ENCODE measurements at regions not wholly inside any gene's neighbourhood (a gene's known extent, or its start where the extent isn't known, plus 50 kb on each side); places are given as distances from the start of the nearest gene placed in this dataset.

DNA sequence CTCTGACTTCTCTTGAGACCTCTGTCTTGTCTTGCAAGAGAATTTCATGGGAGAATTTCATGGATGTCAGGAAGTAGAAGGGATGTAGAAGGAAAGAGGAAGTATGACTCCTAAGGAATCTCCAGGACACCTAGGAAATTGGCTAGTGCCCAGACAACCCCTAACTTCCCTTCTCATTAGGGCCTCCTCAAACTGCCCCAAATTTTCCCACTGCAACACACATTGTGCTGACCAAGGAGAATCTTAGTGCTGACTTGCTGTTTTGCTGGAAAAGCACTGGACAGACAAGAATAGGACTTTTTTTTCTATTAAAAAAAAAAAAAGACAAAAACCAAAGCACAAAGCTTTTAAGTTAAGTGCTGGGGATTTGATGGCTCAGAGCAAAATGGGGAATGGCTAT is 236.1 kb upstream of the CADM1 start:
- DNase-seq: no peak

DNA sequence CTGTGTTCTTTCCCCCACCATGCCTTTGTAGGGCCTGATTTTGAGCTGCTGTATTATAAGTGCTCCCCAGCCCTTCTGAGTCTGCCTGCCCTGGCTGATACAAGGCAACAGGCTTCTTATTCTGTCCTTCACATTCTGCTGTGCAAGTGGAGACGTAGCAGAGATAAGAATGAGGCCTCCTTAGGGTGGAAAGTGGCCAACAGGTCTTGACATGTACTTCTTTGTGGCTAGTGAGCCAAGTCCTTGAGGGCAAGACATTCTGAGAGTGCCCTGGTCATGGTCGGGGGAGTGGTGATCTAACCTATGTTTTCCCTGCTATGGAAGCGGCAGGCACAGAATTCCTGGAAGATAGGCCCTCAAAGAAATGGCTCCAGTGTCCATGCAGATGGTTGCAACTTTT is 235.7 kb upstream of the CADM1 start:
- no peak for DNase-seq

DNA sequence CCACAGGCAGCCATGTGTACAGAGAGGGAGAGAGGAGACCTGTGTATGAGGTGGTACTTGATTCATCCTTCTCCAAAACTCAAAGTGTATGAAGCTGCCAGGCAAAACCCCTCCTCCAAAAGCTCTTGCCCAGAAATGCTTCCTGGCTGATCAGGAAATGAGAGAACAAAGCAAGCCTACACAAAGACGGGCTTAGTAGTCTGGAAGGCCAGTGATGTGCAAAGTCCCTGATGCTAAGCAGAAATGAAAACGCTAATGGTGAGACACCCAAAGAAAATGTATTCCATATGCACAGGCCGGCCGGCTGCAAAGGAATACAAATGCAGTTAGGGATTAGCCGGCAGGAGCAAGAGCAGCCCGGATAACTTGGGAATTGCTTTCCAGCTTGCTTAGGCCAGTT is 234.9 kb upstream of the CADM1 start:
- DNase-seq: no peak

DNA sequence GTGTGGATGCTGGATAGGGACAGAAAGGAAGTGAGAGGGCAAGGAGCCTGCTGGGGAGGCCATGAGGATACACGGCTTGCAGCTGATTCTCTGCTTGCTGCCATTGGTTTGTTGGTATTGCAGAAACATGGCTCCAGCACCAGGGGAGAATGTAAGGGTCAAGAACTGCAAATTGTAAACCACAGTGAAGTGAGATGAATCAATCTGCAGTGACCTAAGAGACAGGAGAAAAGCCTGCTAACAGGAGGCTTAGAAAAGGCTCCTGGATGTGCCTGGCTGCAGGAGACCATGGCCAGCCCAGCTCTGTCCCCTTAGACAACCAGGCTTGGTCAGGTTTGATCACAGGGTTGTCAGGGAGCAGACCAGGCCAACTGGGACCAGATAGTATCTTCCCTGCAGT is 233.7 kb upstream of the CADM1 start:
- DNase-seq: no peak

DNA sequence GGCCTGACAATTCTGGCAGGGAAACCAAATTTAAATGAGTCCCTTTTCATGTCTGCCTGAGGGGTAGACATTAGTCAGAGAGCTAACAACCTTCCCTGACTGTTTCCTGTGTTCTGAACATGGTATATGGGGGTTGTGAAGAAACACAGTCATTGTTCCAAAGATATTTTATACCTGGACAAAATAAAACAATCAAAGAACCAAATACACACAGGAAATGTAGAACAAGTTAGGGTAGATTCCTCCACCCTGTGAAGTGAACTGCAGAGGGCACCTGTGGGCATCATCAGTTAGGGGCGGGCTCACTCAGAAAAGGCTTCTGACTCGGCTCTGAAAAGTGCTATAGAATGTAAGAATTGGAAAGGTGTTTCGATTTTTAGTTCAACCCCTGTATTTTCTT is 231.9 kb upstream of the CADM1 start:
- no peak for DNase-seq

DNA sequence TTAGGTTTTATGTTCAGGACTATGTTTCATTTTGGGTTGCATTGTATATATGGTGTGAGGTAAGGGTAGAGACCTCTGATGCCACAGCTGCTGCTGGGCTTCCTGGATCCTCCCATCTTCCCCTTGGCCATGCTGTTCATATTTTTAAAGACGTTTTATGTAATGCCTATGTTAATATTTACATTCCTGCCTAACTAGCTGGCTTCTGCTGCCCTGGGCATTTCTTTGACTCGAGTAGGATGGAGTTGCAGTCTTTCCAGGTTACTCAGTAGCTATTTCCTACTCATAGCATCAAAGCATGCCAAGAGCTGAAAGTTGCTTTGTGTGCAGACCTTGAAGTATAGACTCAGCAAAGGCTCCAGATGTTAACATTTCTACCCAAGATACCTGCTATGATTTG is 220.5 kb upstream of the CADM1 start:
- no peak for DNase-seq

GRCh38 chr11:115722711-115723110 is 218.5 kb upstream of the CADM1 start:
- no peak for DNase-seq

DNA sequence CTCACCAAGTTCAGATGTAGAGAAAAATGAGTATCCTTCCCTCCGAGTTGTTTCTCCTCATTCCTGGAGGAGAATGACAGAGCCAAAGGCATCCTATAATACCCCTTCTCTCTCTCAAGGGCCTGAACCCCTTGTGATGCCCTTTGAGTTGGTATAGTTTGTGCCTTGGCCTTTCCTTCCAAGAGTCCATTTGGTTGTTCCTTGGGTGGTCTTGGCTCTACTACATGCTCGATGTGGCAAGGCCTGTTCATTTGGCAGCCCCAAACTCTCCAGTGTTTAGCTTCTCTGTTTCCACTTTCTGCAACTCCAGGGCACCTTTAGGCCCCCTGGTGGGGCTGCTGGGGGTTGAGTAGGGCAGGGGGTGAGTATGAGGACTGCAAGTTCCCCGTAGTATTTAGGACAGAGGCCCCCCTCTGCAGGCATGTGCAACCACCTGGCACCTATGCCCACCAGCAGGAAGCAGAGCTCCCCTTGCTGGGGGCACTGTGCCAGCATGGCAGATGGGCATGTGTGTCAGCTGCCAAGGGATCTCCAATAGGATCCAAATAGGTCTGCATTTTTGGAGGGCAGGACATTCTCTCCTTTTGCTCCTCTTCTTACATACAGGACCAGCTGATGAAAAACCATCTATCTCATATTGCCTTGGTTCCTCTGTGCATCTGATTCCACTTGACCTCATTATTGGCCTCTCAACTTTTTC is 217.2 kb upstream of the CADM1 start:
- DNase-seq: no peak

GRCh38 chr11:115720602-115721245 is 216.5 kb upstream of the CADM1 start:
- no peak for DNase-seq

DNA sequence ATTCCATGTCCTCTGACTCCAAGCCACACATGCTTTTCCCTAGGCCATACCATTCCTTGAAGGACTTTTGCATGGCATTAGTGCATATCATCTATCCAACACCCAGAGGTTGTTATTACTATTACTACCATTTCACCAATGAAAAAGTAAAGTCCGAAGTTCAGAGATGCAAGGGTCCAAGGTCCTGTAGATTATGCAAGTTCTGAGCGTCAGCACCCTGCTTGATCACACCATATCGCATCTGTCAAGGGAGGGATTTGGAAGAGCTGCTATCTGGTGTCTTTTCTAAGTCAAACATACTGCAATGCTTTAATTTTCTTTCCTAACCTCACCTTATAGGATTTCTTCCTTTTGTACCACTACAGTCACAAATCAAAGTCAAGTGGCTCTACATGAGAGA is 214.7 kb upstream of the CADM1 start:
- no peak for DNase-seq

GRCh38 chr11:115718106-115718505 is 213.9 kb upstream of the CADM1 start:
- DNase-seq: no peak

- no peak for DNase-seq
These were observed 212.7 kb upstream of the CADM1 start for GRCh38 chr11:115716601-115717529.

DNA sequence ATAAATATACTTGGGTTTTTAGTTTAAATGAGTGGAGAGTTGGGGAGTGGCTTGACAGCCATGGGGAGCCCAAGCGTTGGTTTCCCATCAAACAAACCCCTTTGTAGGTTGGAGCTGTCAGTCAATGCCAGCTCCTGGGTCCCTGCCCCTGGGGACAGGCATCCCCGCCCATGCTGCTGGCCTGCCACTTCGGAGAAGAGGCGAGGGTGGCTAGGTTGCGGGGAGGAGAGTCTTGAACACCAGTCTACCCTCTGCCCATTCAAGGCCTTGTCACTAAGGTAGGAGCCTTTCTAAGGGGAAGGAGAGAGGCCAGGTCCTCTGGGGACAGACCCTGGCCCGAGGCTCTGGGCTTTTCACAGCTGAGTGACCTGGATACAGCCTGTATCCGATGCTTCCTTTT is 211.9 kb upstream of the CADM1 start:
- DNase-seq: no peak

DNA sequence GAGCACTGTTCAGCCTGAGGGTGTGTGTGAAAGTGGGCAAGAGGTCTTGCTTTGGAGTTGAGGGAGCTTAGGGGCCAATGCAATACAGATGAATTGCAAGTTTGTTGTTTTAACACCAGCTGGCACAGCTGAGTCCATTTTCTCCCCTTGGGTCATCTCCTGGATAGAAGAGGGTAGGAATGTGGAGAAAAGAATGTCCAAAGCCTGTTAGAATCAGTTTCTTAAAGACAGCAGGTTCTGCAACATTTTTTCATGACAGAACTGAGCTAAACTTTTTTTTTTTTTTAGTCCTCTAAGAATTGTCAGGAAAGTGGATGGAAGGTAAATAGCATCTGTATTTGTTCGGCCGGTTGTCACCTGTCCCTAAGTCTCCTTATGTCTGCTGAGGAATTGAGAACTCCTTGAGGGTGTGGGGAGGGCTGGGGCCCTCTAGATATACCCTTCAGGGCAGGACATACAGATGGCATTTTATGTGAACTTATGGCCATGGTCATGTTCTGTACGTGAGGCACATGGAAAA is 211.1 kb upstream of the CADM1 start:
- no peak for DNase-seq

- DNase-seq: no peak
These were observed 208.1 kb upstream of the CADM1 start for GRCh38 chr11:115712296-115712695.

GRCh38 chr11:115710980-115711379 is 206.8 kb upstream of the CADM1 start:
- no peak for DNase-seq

DNA sequence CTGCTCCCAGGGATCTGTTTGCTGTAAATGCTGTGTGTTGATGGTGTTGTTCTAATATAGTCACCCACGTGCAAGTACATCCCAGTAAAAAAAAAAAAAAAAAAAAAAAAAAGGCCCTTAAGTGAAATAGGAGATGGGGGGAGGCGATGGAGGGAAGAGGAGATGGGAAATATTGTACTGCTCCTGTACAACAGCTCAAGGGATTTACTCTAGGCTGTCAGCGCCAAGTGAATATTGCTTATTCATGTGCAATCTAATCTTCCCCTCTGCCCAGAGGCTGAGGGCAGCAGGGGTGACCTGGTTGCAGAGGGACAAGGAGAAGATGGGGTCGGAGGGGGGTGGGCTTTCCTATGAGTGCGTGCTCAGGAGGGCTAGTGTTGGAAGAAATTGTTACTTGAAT is 206.2 kb upstream of the CADM1 start:
- no peak for DNase-seq

DNA sequence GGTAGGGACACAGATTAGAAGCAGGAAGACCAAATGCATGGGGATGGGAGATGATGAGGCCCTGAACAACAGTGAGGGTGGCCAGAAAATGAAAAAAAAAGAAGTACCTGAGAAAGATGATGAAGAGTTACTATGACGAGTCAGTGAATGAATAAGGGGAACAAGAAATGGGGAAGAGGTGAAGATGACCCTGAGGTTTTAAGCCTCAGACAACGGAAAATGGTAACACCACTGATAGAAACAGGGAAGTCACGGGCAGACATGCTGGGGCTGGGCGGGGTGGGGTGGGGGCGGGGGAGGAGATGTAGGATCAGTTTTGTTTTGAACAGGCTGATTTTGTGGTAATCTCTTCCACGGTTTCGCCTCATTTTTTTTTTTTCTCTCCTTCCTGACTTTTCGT is 205.1 kb upstream of the CADM1 start:
- DNase-seq: no peak

DNA sequence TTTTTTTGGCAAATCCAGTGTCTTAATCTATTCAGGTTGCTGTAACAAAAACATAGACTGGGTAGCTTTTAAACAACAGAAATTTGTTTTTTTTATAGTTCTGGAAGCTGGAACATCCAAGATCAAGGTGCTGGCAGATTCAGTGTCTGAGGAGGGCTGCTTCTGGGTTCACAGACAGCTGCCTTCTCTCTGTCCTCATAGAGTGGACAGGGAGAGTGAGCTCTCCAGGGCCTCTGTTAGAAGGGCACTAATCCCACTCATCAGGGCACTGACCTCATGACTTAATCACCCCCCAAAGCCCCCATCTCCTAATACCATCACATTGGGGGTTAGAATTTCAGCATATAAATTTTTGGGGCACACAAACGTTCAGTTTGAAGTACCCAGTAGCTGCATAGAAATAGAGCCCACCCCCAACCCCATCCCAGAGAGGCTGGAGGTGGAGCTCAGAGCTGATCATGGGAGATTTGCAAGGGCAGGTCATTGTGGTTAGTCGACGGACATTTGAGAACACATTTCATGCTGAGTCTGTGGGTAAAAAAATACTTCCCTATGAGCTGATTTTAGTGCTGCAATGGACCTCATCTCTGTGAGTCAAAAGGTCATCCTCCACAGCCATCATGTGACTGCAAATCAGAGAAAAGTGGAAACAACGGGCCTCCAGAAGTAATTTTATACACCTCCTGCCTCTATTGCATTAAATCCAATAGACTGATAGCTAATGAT is 203.1 kb upstream of the CADM1 start:
- DNase-seq: no peak

GRCh38 chr11:115706626-115707135 is 202.5 kb upstream of the CADM1 start:
- no peak for DNase-seq

DNA sequence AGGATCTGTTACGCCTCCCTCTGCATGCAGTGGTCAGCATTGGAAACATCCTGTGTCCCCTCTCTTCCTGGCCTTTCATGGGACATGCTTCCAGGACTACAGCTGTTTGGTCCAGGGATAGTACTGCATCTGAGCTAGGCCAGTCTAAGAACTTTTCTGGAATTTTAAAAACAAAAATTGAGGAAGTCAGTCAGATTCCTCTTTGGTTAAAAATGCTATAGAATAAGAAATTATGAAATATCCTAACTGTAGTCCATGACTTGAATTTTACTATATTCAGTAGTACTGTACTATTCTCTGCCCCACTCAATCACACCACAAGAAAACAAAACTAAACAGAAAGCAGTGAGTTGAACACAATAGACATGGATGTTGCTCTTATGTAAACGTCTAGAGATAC is 201.0 kb upstream of the CADM1 start:
- DNase-seq: no peak

GRCh38 chr11:115700981-115701875 is 197.0 kb upstream of the CADM1 start:
- no peak for DNase-seq

All from CD4-positive, alpha-beta T cell treated with Interleukin-17A for 4 hours (primary cell).